NAMALWA (cell line): ENCODE measurements at regions not wholly inside any gene's neighbourhood (a gene's known extent, or its start where the extent isn't known, plus 50 kb on each side); places are given as distances from the start of the nearest gene placed in this dataset.
"Not testable (repeated sequence)": the region's sequence is repeated elsewhere in the genome, so short reads cannot be mapped to it uniquely, and the experiment has no call there.

Experiments used
- DNase-seq: peaks from one replicate; pipeline ENCODE4 v3.0.0-alpha.2; 2015; ENCODE audit warnings: low spot score

GRCh38 chr2:241958818-241959545, 89.5 kb downstream of the RTP5 start:
- no peak for DNase-seq

DNA sequence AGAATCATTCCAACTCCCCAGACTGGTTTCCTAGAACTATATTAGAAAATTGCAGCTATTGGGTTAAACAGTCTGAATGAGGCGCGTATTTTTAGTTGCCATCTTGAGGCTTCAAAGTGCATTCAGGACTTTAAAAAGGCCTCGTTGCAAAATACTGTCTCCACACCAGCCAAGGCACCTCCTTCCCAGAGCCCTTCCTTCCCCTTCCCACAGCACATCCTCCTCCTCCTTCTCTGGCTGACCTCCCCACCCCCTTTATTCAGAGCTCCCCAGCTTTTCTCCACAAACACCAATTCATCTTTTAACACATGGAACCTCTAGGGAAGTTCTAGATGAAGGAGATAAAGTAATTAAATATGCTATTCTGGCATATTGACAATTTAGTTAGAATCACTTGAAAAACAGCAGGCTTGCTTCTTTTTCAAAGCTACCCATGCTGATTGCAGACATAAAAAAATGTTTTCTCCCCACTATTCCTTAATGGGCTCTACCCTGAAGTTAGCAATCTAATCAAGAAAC, 90.3 kb downstream of the RTP5 start:
- DNase-seq = no peak

DNA sequence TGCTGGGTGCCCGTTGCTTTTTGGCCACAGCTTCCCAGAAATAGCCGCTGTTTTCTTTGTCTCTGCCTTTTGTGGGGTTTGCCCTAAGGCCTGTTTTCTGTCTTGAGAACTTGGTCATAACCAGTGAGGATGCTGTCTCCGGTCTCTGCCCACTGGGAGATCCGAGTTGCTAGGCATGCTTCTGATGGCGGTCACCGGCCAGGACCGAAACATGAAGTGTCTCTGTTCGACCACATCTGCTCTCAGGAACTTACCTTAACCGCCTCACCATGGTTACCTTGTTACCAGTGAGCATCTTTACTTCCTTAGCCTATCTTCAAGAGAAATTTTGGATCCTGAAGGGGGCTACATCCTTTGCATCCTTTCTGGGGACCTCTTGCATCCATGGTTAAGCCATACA, 91.9 kb downstream of the RTP5 start:
- DNase-seq = no peak

DNA sequence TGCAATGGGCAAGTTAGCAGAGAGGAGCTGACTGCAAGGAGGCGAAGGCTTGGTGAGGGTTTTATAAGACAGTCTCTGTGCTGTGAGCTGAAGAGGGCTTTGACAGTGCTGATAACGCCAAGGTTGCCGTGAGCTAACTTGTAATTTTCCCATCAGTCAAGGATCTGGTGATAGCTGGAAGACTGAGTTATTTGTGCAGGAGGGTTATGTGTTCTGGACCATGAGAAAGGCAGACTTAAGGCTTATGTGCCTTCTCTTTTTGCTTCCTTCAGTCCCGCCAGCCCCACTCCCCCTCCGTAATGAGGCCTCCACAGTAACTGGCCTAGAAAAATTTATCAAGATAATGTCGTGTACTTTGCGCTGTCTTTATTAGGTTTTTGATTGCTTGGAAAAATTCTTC, 94.6 kb downstream of the RTP5 start:
- no peak for DNase-seq

DNA sequence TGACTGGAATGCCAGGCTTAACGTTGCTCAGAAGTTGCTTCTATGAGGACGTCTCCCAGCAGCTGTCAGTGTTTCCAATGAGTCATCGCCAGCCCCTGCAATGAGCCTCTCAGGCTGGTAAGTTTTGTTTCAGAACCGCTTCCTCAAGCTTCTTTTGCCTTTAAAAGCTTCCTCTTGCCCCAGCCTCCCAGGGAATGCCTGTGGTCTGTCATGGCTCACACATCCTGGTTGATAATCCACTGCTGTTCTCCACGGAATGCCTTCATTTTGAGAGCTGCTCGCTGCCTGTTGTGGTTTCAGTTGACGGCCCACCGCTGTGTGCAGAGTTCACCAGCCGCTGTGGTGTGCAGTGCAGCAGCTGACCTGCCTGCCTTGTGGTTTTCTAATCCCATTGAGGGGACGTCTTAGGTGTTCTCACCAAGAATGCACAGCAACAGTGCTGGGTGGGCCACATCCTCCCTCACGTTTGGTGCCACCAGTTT, 96.4 kb downstream of the RTP5 start:
- DNase-seq = peak; percentile 65

DNA sequence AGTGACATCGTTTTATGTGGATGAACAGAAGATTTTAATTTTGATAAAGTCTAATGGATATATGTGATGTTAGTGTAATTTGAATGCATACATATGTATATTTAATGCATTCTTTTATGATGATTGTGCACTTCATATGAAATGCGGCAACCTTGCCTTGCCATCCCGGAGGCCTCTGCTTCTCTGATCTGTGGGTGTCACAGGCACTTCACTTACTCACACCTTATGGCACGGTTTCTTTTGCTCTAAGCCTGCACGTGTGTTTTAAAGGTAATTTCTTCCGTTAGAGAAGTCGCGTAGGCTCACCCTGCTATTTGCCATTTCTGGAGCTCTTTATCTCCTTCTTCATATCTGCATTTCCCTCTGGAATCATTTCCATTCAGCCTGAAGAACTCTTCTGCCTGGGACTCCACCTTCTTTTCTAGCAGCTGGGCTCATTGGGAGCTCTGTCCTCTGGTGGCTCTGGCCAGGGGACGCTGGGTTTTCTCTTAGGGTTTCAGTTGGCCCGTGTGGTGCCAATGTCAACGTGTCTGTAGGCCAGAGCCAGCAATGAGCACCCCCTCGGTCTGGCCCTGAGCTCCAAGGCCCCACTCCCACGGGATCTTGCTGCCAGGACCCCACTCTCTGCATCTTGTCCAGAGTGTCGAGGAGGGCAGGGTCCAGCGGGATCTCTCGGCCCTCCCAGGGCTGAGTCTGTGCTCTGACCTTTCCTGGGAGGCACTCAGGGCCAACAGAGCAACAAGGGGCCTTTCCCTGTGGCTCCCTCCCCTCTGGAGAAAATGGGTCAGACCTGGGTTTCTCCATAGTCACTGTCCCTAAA, 97.3 kb downstream of the RTP5 start:
- DNase-seq = no peak

GRCh38 chr2:241967467-241968144, 98.1 kb downstream of the RTP5 start:
- DNase-seq = no peak

DNA sequence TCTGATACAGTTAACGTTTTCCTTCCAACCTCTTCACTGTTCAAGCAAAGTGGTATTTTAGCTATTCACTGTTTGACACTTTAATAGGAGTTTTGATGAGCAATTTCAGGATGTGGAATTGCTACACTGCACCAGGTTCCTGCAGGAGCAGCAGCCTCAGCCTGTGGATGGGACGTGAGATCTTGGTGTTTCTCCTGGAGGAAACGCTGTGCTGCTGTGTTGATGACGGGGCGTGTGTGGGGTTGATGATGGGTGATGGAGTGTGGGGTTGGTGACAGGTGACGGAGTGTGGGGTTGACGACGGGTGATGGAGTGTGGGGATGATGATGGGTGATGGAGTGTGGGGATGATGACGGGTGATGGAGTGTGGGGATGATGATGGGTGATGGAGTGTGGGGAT, 98.9 kb downstream of the RTP5 start:
- DNase-seq = no peak

GRCh38 chr2:241969182-241969581, 99.7 kb downstream of the RTP5 start:
- DNase-seq = not testable (repeated sequence)

- DNase-seq = no peak
Measured at GRCh38 chr2:241970716-241971115, 101.2 kb downstream of the RTP5 start.

- no peak for DNase-seq
Measured at GRCh38 chr2:241974096-241974495, 104.6 kb downstream of the RTP5 start.

DNA sequence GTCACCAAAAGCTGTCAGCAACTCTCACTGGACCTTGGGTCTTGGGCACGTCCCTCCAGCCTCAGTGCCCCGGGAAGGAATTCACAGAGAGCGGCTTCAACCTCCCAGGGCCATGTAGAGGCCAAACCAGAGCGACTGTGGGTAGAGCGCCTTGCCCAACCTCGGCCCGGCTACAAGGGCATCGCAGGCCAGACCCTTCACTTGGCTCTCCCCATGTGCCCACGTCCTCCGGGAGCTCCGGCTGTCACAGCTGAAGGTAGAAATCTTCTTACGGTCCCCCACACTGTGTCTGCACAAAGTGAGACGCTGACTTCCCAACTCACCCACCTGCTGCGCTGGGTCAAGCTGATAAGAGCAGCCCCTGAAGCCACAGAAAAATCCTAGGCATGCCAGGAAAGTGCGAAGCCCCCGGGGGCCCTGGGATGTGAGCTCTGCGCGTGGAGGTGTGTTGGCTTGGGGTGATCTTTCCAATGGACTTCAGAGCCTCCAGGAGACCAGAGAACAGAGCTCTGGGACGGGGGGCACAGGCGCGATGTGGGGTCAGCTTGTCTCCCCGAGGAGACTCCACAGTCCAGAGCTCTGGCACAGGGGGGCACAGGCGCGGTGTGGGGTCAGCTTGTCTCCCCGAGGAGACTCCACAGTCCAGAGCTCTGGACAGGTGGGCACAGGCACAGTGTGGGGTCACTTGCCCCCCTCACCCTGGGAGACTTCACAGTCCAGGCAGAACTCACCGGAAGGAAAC, 105.5 kb downstream of the RTP5 start:
- DNase-seq = no peak

GRCh38 chr2:241975593-241976284, 106.2 kb downstream of the RTP5 start:
- no peak for DNase-seq

GRCh38 chr2:241976296-241976695, 106.8 kb downstream of the RTP5 start:
- DNase-seq = no peak

- no peak for DNase-seq
Measured at GRCh38 chr2:241977557-241978300, 108.2 kb downstream of the RTP5 start.

DNA sequence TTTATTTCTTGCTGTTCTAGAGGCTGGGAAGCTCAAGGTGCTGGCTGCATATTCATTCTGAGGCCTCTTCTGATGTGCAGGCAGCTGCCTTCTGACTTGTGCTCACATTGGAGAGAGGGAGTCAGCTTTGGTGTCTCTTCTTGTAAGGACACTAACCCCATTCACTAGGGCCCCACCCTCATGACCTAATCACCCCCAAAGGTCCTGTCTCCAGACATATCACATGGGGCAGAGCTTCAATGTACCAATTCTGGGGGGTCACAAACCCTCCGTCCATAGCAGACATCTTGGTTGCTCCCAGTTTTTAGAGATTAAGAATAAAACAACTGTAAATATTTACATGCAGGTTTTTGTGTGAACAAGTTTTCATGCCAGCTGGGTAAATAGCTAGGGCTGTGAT, 109.1 kb downstream of the RTP5 start:
- DNase-seq = no peak

DNA sequence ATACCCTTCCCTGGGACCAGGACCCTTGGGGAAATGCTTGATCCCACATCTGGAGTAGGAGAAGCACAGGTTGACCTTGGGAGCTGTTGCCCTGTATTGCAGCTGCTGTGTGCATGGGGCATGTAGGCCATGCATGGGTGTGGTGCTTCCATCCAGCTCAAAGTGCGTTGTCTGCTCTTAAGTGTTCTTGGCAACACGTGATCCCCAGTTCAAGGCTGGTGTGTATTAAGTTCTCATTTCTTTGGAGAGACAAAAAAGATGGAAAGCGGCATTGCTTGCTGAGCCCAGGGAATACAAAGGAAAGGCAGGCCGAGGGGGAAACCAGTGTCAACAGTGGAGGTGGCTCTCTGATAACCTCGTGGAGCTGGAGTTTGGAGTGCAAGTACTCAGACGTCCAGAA, 110.7 kb downstream of the RTP5 start:
- DNase-seq = no peak

GRCh38 chr2:241981076-241981700, 111.7 kb downstream of the RTP5 start:
- no peak for DNase-seq

- DNase-seq = no peak
Measured at GRCh38 chr2:241982706-241983570, 113.4 kb downstream of the RTP5 start.
